AG20443 (cell line): ENCODE measurements at regions not wholly inside any gene's neighbourhood (a gene's known extent, or its start where the extent isn't known, plus 50 kb on each side); places are given as distances from the start of the nearest gene placed in this dataset.
"Not testable (repeated sequence)": the region's sequence is repeated elsewhere in the genome, so short reads cannot be mapped to it uniquely, and the experiment has no call there.

Source experiments
- DNase-seq: peaks from one replicate; pipeline ENCODE4 v3.0.0; 2012; ENCODE audit warnings: low spot score, mixed read lengths

- no peak for DNase-seq
These were observed 151.0 kb downstream of the NUF2 start for GRCh38 chr1:163472651-163473248.

- DNase-seq, result no peak
These were observed 155.6 kb downstream of the NUF2 start for GRCh38 chr1:163477276-163477830.

GRCh38 chr1:163498391-163499330, 176.9 kb downstream of the NUF2 start:
- not testable (repeated sequence) for DNase-seq

GRCh38 chr1:163504331-163504978, 182.7 kb downstream of the NUF2 start:
- no peak for DNase-seq

- no peak for DNase-seq
These were observed 187.4 kb downstream of the NUF2 start for GRCh38 chr1:163509114-163509513.

GRCh38 chr1:163512349-163512989, 190.7 kb downstream of the NUF2 start:
- DNase-seq, result no peak

GRCh38 chr1:163523375-163524029, 201.7 kb downstream of the NUF2 start:
- no peak for DNase-seq

- peak; percentile 36 for DNase-seq
These were observed 207.1 kb downstream of the NUF2 start for GRCh38 chr1:163528710-163529348.

GRCh38 chr1:163531345-163531744, 209.6 kb downstream of the NUF2 start:
- DNase-seq, result no peak

GRCh38 chr1:163535401-163535800, 213.6 kb downstream of the NUF2 start:
- DNase-seq, result no peak

- peak; percentile 42 for DNase-seq
These were observed 214.1 kb downstream of the NUF2 start for GRCh38 chr1:163535807-163536206.

- DNase-seq, result no peak
These were observed 216.1 kb downstream of the NUF2 start for GRCh38 chr1:163537809-163538208.

GRCh38 chr1:163538667-163539066, 216.9 kb downstream of the NUF2 start:
- no peak for DNase-seq

GRCh38 chr1:163540727-163541126, 219.0 kb downstream of the NUF2 start:
- no peak for DNase-seq

- DNase-seq, result no peak
These were observed 222.7 kb downstream of the NUF2 start for GRCh38 chr1:163544441-163544840.

- DNase-seq, result no peak
These were observed 236.4 kb downstream of the NUF2 start for GRCh38 chr1:163558162-163558561.

- DNase-seq, result peak; percentile 49
These were observed 240.0 kb downstream of the NUF2 start for GRCh38 chr1:163561580-163562295.

- no peak for DNase-seq
These were observed 240.6 kb downstream of the NUF2 start for GRCh38 chr1:163562355-163562754.

- no peak for DNase-seq
These were observed 243.4 kb downstream of the NUF2 start for GRCh38 chr1:163565166-163565565.

- no peak for DNase-seq
These were observed 248.3 kb downstream of the NUF2 start for GRCh38 chr1:163570071-163570470.
